ENCODE measurements at regions not wholly inside any gene's neighbourhood (a gene's known extent, or its start where the extent isn't known, plus 50 kb on each side); places are given as distances from the start of the nearest gene placed in this dataset.
A peak's percentile ranks its signal among the peaks of the same experiment; 100 is the strongest.

DNA sequence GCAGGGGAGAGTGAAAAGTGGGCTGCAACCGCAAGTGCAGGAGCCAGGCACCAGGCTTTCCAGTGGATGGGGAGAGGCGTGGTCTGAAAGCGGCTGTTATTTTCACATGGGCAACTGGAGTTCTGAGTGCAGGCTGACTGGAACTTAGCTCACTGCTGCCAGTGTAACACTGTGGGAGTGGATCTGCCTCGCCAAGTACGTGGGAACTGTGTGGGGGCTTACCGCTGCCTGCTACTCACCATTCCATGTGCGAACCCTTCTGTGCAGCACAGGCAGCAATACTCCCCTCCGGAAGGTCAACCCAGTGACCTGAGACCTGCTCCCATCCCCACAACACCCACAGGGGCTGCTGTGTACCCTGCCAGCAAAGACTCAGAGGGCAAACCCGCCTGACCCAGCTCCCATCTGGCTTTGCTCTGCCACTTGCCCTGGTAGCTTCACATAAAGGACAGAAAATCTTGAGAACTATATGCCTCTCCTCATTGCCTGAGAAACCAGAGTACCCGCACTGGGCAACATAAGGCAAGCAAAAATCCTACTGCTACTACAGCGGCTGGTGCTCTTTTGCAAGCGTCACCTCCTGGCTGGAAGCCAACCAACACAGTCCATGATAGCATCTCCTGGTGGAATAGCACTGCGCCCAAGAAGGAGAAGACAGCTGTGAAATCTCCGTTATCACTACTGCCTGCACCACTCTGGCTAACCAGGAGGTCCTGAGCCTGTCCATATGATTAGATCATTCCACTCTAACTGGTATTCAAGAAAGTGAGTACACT lies 54.4 kb upstream of the SIRPG start:
- H3K27me3 ChIP-seq = peaks cover 0 to 11% (median 0%) of the 10 kb centered on the region in 9 donors
- intact Hi-C loops (cut with DNase I) = no loop called here
- peaks cover 0 to 21% (median 0%) of the 10 kb centered on the region in 12 donors for H3K9me3 ChIP-seq
- H3K4me3 ChIP-seq = no peak overlapping the region
- TF ChIP-seq POLR2A (IDR thresholded peaks at IDR 0.05) (no peak), CTCF (IDR thresholded peaks at IDR 0.05) (no peak)
- no peaks in the 10 kb centered on the region for H3K36me3 ChIP-seq
- DNase-seq (peak in 1 of 5 donors; percentile 29), ATAC-seq (no peak)
- H3K4me1 ChIP-seq = peaks cover 0 to 6% (median 0%) of the 10 kb centered on the region in 12 donors
- H3K27ac ChIP-seq = no peak overlapping the region
- 72 to 78% (median 76%) methylated on average over 14 of the region's 14 CpGs for WGBS, 4 donors

- no peak for TF ChIP-seq POLR2A (IDR thresholded peaks at IDR 0.05)
- TF ChIP-seq CTCF (IDR thresholded peaks at IDR 0.05) = no peak
- ATAC-seq (no peak), DNase-seq (no peak)
- WGBS, 4 donors = 85 to 89% (median 87%) methylated on average over 11 of the region's 11 CpGs
- peaks cover 0 to 11% (median 0%) of the 10 kb centered on the region in 9 donors for H3K27me3 ChIP-seq
- peaks cover 0 to 6% (median 0%) of the 10 kb centered on the region in 12 donors for H3K4me1 ChIP-seq
- no peaks in the 10 kb centered on the region for H3K36me3 ChIP-seq
- H3K4me3 ChIP-seq = no peak overlapping the region
- H3K9me3 ChIP-seq = peaks cover 0 to 21% (median 0%) of the 10 kb centered on the region in 12 donors
- no peak overlapping the region for H3K27ac ChIP-seq
- intact Hi-C loops (cut with DNase I) = no loop called here
These were observed 53.7 kb upstream of the SIRPG start for GRCh38 chr20:1711266-1711665.

GRCh38 chr20:1710484-1710883 lies 52.9 kb upstream of the SIRPG start:
- 57 to 74% (median 61%) methylated on average over 7 of the region's 7 CpGs for WGBS, 4 donors
- DNase-seq = no peak
- Histone ChIP-seq H3K36me3 (no peaks in the 10 kb centered on the region), H3K27me3 (peaks cover 0 to 11% (median 0%) of the 10 kb centered on the region in 9 donors), H3K4me1 (peaks cover 0 to 6% (median 0%) of the 10 kb centered on the region in 12 donors), H3K4me3 (no peak overlapping the region), H3K27ac (no peak overlapping the region), H3K9me3 (peaks cover 0 to 21% (median 0%) of the 10 kb centered on the region in 12 donors)
- ATAC-seq = no peak
- no peak for TF ChIP-seq CTCF (IDR thresholded peaks at IDR 0.05)
- no peak for TF ChIP-seq POLR2A (IDR thresholded peaks at IDR 0.05)
- intact Hi-C loops (cut with DNase I) = no loop called here

DNA sequence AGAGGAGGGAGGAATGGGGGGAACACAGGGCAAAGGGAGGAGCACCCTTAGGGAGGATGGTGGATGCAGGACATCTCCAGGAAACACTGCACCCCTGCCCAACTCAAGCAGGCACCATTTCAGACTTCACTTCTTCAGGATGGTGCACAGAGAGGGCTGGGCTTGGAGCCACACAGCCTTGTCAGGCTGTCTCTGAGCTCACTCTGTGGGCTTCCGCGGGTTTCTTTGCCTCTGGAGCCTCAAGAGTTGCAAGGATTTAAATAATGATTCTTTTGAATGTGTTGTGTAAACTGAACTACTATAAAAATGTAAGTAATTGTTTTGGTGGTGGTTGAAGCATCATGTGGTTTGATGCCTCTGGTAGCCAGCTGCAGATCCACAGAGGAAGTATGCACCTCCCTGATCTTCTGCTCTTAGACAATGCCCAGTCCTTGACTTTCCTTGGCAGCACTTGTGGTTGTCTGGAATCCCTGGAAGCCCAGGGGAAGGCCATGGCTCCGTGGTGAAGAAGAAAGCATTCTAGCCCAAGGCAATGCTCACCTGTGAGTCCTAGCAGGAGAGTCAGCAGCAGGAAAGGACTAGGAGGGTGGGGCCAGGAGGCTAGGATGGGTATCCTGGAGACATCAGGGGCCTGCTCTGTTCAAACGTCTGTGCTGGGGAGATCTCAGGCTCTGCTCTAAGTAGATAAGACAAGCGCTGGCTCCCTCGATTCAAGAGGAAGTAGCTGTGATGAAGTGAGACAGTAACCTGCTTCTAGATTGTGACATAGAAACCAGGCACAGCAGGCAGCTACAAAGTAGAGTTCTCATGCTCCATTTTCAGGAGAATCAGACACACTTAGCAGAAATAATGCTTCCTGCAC lies 50.2 kb upstream of the SIRPG start:
- peaks cover 0 to 8% (median 0%) of the 10 kb centered on the region in 12 donors for H3K4me1 ChIP-seq
- H3K27me3 ChIP-seq = peaks cover 0 to 14% (median 0%) of the 10 kb centered on the region in 9 donors

More for the DNA sequence above, 50.2 kb upstream of the SIRPG start:
- no peak for ATAC-seq
- TF ChIP-seq POLR2A (IDR thresholded peaks at IDR 0.05) (no peak), CTCF (IDR thresholded peaks at IDR 0.05) (no peak)
- 43 to 50% (median 49%) methylated on average over 6 of the region's 6 CpGs for WGBS, 4 donors
- no peak for DNase-seq
- Histone ChIP-seq H3K27ac (no peak overlapping the region), H3K36me3 (no peaks in the 10 kb centered on the region), H3K4me3 (no peak overlapping the region), H3K9me3 (peaks cover 0 to 10% (median 0%) of the 10 kb centered on the region in 12 donors)
- intact Hi-C loops (cut with DNase I) = no loop called here
